ENCODE measurements at regions not wholly inside any gene's neighbourhood (a gene's known extent, or its start where the extent isn't known, plus 50 kb on each side); places are given as distances from the start of the nearest gene placed in this dataset.

- ChIA-PET SMC1A (ENCODE audit: uncharacterized antibody, unreplicated experiment) (interaction anchor here (0.7 kb wide), 1 partner anchor 1351 kb away, joined by 3 read pairs; no protein-coding TSS in a partner anchor), RAD21 (ENCODE audit: unreplicated experiment) (interaction anchor here (0.5 to 1.6 kb wide), 3 partner anchors 10 to 1767 kb away, joined by 3 to 6 read pairs (median 3); no protein-coding TSS in a partner anchor), POLR2A (no interaction called here), CTCF (interaction anchor here (0.9 to 2.8 kb wide), 13 partner anchors 9 to 1767 kb away, joined by 3 to 8 read pairs (median 3); no protein-coding TSS in a partner anchor)
- H3K9ac ChIP-seq (ENCODE audit: control insufficient read depth, insufficient read depth, low read length): no peak overlapping the region
- H2AFZ ChIP-seq (ENCODE audit: control insufficient read depth, low read depth, low read length): no peak overlapping the region
- ATAC-seq (peak; percentile 98), DNase-seq (ENCODE audit: low read depth, low spot score) (peak; percentile 17), FAIRE-seq (peak; percentile 56)
- H3K36me3 ChIP-seq (ENCODE audit: control insufficient read depth in 2 of 2, insufficient read depth in 2 of 2, low read length in 1 of 2): no peaks in the 10 kb centered on the region
- in situ Hi-C loops (cut with MboI) (no loop called here), intact Hi-C loops (cut with micrococcal nuclease; ENCODE audit: unreplicated experiment) (loop anchor here (5.0 kb wide), 2 partner anchors 275 to 460 kb away; no protein-coding TSS in a partner anchor)
- TF ChIP-seq SKIL (IDR thresholded peaks at IDR 0.05; ENCODE audit: low read depth, poor library complexity, severe bottlenecking) (no peak), SIN3A (IDR thresholded peaks at IDR 0.05; ENCODE audit: low read depth, low read length) (no peak), E4F1 (IDR thresholded peaks at IDR 0.05; ENCODE audit: borderline replicate concordance, partially characterized antibody) (no peak), SIX5 (IDR thresholded peaks at IDR 0.05; ENCODE audit: low read depth, low read length, severe bottlenecking) (no peak), SMC3 (IDR thresholded peaks at IDR 0.05; ENCODE audit: borderline replicate concordance, low read length) (peak; percentile 54; the same call in 1 of the 2 replicates), RAD21 (IDR thresholded peaks at IDR 0.05; ENCODE audit: insufficient read depth, low read depth, low read length) (peak; percentile 76), CTCF (IDR thresholded peaks at IDR 0.05 in 2 of 3, conservative IDR thresholded peaks at IDR 0.05 in 1 of 3; ENCODE audit: control insufficient read depth in 2 of 3, extremely low read depth in 1 of 3, insufficient read depth in 1 of 3, low read depth in 3 of 3, low read length in 3 of 3) (peak; percentile 75 to 80 (median 75)), CREB1 (IDR thresholded peaks at IDR 0.05; ENCODE audit: low read depth) (no peak)
- H3K4me2 ChIP-seq (ENCODE audit: control insufficient read depth, insufficient read depth): no peak overlapping the region
- no TSS peak for BruUV-seq (replicated peaks)
- H4K20me1 ChIP-seq (ENCODE audit: control insufficient read depth, insufficient read depth): no peaks in the 10 kb centered on the region
- H3K4me1 ChIP-seq (ENCODE audit: control insufficient read depth, insufficient read depth, low read length): no peaks in the 10 kb centered on the region
- no peaks in the 10 kb centered on the region for H3K9me3 ChIP-seq (replicated peaks; ENCODE audit: control insufficient read depth, insufficient read depth, low read length)
- 10% methylated on average over 8 of the region's 8 CpGs for WGBS (ENCODE audit: insufficient coverage, insufficient replicate concordance, low lambda C conversion rate, missing lambda C conversion rate)
- no peak overlapping the region for H3K4me3 ChIP-seq
- H3K27me3 ChIP-seq (replicated peaks in 1 of 2; ENCODE audit: control insufficient read depth in 2 of 2, insufficient read depth in 2 of 2, low read length in 1 of 2): no peaks in the 10 kb centered on the region; a peak in 1 of 4 replicates
- H3K79me2 ChIP-seq (ENCODE audit: control insufficient read depth, insufficient read depth, low read length): no peaks in the 10 kb centered on the region
- H3K27ac ChIP-seq (ENCODE audit: control insufficient read depth, insufficient read depth): no peak overlapping the region
These were observed 384.4 kb downstream of the RAPGEF2 start for GRCh38 chr4:159487284-159487747.
